GM21825 (cell line): ENCODE measurements at regions not wholly inside any gene's neighbourhood (a gene's known extent, or its start where the extent isn't known, plus 50 kb on each side); places are given as distances from the start of the nearest gene placed in this dataset.

Experiments
- ATAC-seq: cut with Tn5 transposase; IDR thresholded peaks from one replicate; pipeline ENCODE4 v1.9.1; 2021; ENCODE audit warnings: mild to moderate bottlenecking, moderate library complexity; ENCODE audit not compliant: unreplicated experiment

GRCh38 chr1:81032374-81032773 is 768.4 kb upstream of the ADGRL2 start:
- no peak for ATAC-seq

- no peak for ATAC-seq
Observed at GRCh38 chr1:81030441-81030840, 770.3 kb upstream of the ADGRL2 start.

- no peak for ATAC-seq
Observed at GRCh38 chr1:81029266-81029665, 771.5 kb upstream of the ADGRL2 start.

- no peak for ATAC-seq
Observed at GRCh38 chr1:81023187-81023724, 777.5 kb upstream of the ADGRL2 start.

GRCh38 chr1:81021134-81021533 is 779.6 kb upstream of the ADGRL2 start:
- ATAC-seq: no peak

GRCh38 chr1:81020506-81020905 is 780.2 kb upstream of the ADGRL2 start:
- ATAC-seq: no peak

GRCh38 chr1:81010126-81010525 is 790.6 kb upstream of the ADGRL2 start:
- no peak for ATAC-seq

GRCh38 chr1:81008293-81008692 is 792.4 kb upstream of the ADGRL2 start:
- ATAC-seq: no peak

- no peak for ATAC-seq
Observed at GRCh38 chr1:81007024-81007423, 793.7 kb upstream of the ADGRL2 start.

GRCh38 chr1:81006502-81006901 is 794.2 kb upstream of the ADGRL2 start:
- ATAC-seq: no peak

GRCh38 chr1:81004011-81004410 is 796.7 kb upstream of the ADGRL2 start:
- no peak for ATAC-seq

GRCh38 chr1:80994934-80995333 is 805.8 kb upstream of the ADGRL2 start:
- no peak for ATAC-seq

GRCh38 chr1:80994038-80994437 is 806.7 kb upstream of the ADGRL2 start:
- ATAC-seq: no peak

GRCh38 chr1:80993154-80993980 is 807.4 kb upstream of the ADGRL2 start:
- ATAC-seq: no peak

GRCh38 chr1:80989455-80989854 is 811.3 kb upstream of the ADGRL2 start:
- no peak for ATAC-seq

GRCh38 chr1:80988926-80989325 is 811.8 kb upstream of the ADGRL2 start:
- no peak for ATAC-seq

- no peak for ATAC-seq
Observed at GRCh38 chr1:80987824-80988223, 812.9 kb upstream of the ADGRL2 start.

GRCh38 chr1:80987106-80987505 is 813.6 kb upstream of the ADGRL2 start:
- ATAC-seq: no peak

- no peak for ATAC-seq
Observed at GRCh38 chr1:80982831-80983230, 817.9 kb upstream of the ADGRL2 start.

GRCh38 chr1:80973101-80973500 is 827.6 kb upstream of the ADGRL2 start:
- ATAC-seq: no peak

GRCh38 chr1:80966266-80966665 is 834.5 kb upstream of the ADGRL2 start:
- ATAC-seq: no peak

GRCh38 chr1:80962564-80962963 is 838.2 kb upstream of the ADGRL2 start:
- ATAC-seq: no peak
